CD4-positive, alpha-beta T cell treated with Interleukin-4 for 1 hour (primary cell): ENCODE measurements at regions not wholly inside any gene's neighbourhood (a gene's known extent, or its start where the extent isn't known, plus 50 kb on each side); places are given as distances from the start of the nearest gene placed in this dataset.
A peak's percentile ranks its signal among the peaks of the same experiment; 100 is the strongest.

Experiments used
- DNase-seq, 2 donors: peaks; one replicate each; pipeline ENCODE4 v3.0.0-alpha.2; 2020 to 2022

- no peak for DNase-seq
Measured at GRCh38 chr12:46445551-46446235, 73.1 kb upstream of the SLC38A2 start.

GRCh38 chr12:46445093-46445492 lies 72.5 kb upstream of the SLC38A2 start:
- no peak for DNase-seq

- no peak for DNase-seq
Measured at GRCh38 chr12:46443594-46444263, 71.2 kb upstream of the SLC38A2 start.

GRCh38 chr12:46442738-46443137 lies 70.2 kb upstream of the SLC38A2 start:
- DNase-seq, result no peak

GRCh38 chr12:46442239-46442638 lies 69.7 kb upstream of the SLC38A2 start:
- DNase-seq, result no peak

- no peak for DNase-seq
Measured at GRCh38 chr12:46439793-46440511, 67.4 kb upstream of the SLC38A2 start.

GRCh38 chr12:46438719-46439319 lies 66.2 kb upstream of the SLC38A2 start:
- no peak for DNase-seq

- DNase-seq, result no peak
Measured at GRCh38 chr12:46438256-46438655, 65.7 kb upstream of the SLC38A2 start.

- no peak for DNase-seq
Measured at GRCh38 chr12:46437469-46437868, 64.9 kb upstream of the SLC38A2 start.

- no peak for DNase-seq
Measured at GRCh38 chr12:46436747-46437146, 64.2 kb upstream of the SLC38A2 start.

- no peak for DNase-seq
Measured at GRCh38 chr12:46435625-46436024, 63.1 kb upstream of the SLC38A2 start.

GRCh38 chr12:46435029-46435428 lies 62.5 kb upstream of the SLC38A2 start:
- no peak for DNase-seq

GRCh38 chr12:46433829-46434228 lies 61.3 kb upstream of the SLC38A2 start:
- DNase-seq, result no peak

GRCh38 chr12:46432325-46432724 lies 59.8 kb upstream of the SLC38A2 start:
- no peak for DNase-seq

- DNase-seq, result peak in 1 of 2 donors; percentile 20
Measured at GRCh38 chr12:46430340-46430948, 57.9 kb upstream of the SLC38A2 start.
